Smooth muscle cell (in vitro differentiated cells): ENCODE measurements at regions not wholly inside any gene's neighbourhood (a gene's known extent, or its start where the extent isn't known, plus 50 kb on each side); places are given as distances from the start of the nearest gene placed in this dataset.

ENCODE experiments used
- DNase-seq: peaks from one replicate; lab custom pipeline; 2025; ENCODE audit not compliant: unreplicated experiment; lab: John Stamatoyannopoulos, UW
- H2AFZ ChIP-seq: fragments of 200-600 bp; sonication (generic); 2 replicates; pipeline ENCODE4 v1.6.0; 2016; ENCODE audit warnings: antibody characterized with exemption, low read depth, mild to moderate bottlenecking
- H3F3A ChIP-seq: fragments of 200-600 bp; sonication (generic); 2 replicates; pipeline ENCODE4 v1.6.0; 2017; ENCODE audit warnings: antibody characterized with exemption, low read depth
- H3K27ac ChIP-seq: fragments of 200-600 bp; sonication (generic); 2 replicates; pipeline ENCODE4 v1.5.1; 2016; ENCODE audit warnings: low read depth, mild to moderate bottlenecking
- H3K27me3 ChIP-seq: fragments of 200-600 bp; sonication (generic); 2 replicates; pipeline ENCODE4 v1.6.1; 2016; ENCODE audit warnings: low read depth, mild to moderate bottlenecking
- H3K36me3 ChIP-seq: fragments of 200-600 bp; sonication (generic); 2 replicates; pipeline ENCODE4 v1.5.1; 2016; ENCODE audit warnings: low read depth
- H3K4me1 ChIP-seq: fragments of 200-600 bp; sonication (generic); 2 replicates; pipeline ENCODE4 v1.5.1; 2016; ENCODE audit warnings: low read depth
- H3K4me2 ChIP-seq: fragments of 200-600 bp; sonication (generic); 2 replicates; pipeline ENCODE4 v1.6.0; 2016; ENCODE audit warnings: mild to moderate bottlenecking
- H3K4me3 ChIP-seq: fragments of 200-600 bp; sonication (generic); 2 replicates; pipeline ENCODE4 v1.5.1; 2016; ENCODE audit warnings: mild to moderate bottlenecking
- H3K79me2 ChIP-seq: fragments of 200-600 bp; sonication (generic); 2 replicates; pipeline ENCODE4 v1.6.0; 2016; ENCODE audit warnings: low read depth, mild to moderate bottlenecking
- H3K9ac ChIP-seq: fragments of 200-600 bp; sonication (generic); 2 replicates; pipeline ENCODE4 v1.6.0; 2016; ENCODE audit warnings: low read depth
- H3K9me3 ChIP-seq: fragments of 200-600 bp; sonication (generic); replicated peaks from 2 replicates; pipeline ENCODE4 v1.5.1; 2016; ENCODE audit warnings: low read depth
- H4K20me1 ChIP-seq: fragments of 200-600 bp; sonication (generic); 2 replicates; pipeline ENCODE4 v1.6.0; 2016; ENCODE audit warnings: low read depth
- CTCF ChIP-seq: fragments of 200-600 bp; sonication (generic); IDR thresholded peaks from 2 replicates; pipeline ENCODE4 v1.5.1; 2017; ENCODE audit warnings: borderline replicate concordance, mild to moderate bottlenecking, antibody characterized with exemption; ENCODE audit not compliant: insufficient read depth, poor library complexity, severe bottlenecking
- WGBS: methylation state at CpG from one replicate; pipeline ENCODE4 v1.1.7; 2016; ENCODE audit warnings: low lambda C conversion rate; 5-methylcytosine and 5-hydroxymethylcytosine counted together

- Histone ChIP-seq H3F3A (no peaks in the 10 kb centered on the region), H3K4me2 (no peak overlapping the region), H3K4me1 (peaks cover 18% of the 10 kb centered on the region), H3K79me2 (no peaks in the 10 kb centered on the region), H3K9ac (no peak overlapping the region), H2AFZ (peak overlapping the region; percentile 39), H3K9me3 (no peaks in the 10 kb centered on the region), H3K27me3 (no peaks in the 10 kb centered on the region), H3K27ac (no peak overlapping the region), H3K36me3 (no peaks in the 10 kb centered on the region), H4K20me1 (no peaks in the 10 kb centered on the region), H3K4me3 (no peak overlapping the region)
- WGBS, result 47% methylated on average over 7 of the region's 7 CpGs
- DNase-seq, result no peak
- TF ChIP-seq CTCF, result no peak
Measured at GRCh38 chr17:71830866-71831265, 290.0 kb upstream of the SOX9 start.

GRCh38 chr17:71842986-71843385, 277.8 kb upstream of the SOX9 start:
- WGBS, result 99% methylated on average over 3 of the region's 3 CpGs
- no peak for TF ChIP-seq CTCF
- H3K27me3 ChIP-seq, result no peaks in the 10 kb centered on the region
- no peak overlapping the region for H3K27ac ChIP-seq
- no peak overlapping the region for H2AFZ ChIP-seq
- H3K4me3 ChIP-seq, result no peak overlapping the region
- no peak overlapping the region for H3K9ac ChIP-seq
- no peak for DNase-seq
- no peak overlapping the region for H3K4me2 ChIP-seq
- H3K4me1 ChIP-seq, result no peaks in the 10 kb centered on the region
- no peaks in the 10 kb centered on the region for H3F3A ChIP-seq
- no peaks in the 10 kb centered on the region for H4K20me1 ChIP-seq
- no peaks in the 10 kb centered on the region for H3K9me3 ChIP-seq
- H3K36me3 ChIP-seq, result no peaks in the 10 kb centered on the region
- H3K79me2 ChIP-seq, result no peaks in the 10 kb centered on the region

- Histone ChIP-seq H2AFZ (no peak overlapping the region), H3K9me3 (no peaks in the 10 kb centered on the region), H3K4me2 (no peak overlapping the region), H3K27ac (no peak overlapping the region), H4K20me1 (no peaks in the 10 kb centered on the region), H3K4me3 (no peak overlapping the region), H3K4me1 (no peaks in the 10 kb centered on the region), H3K27me3 (no peaks in the 10 kb centered on the region), H3K9ac (no peak overlapping the region), H3F3A (no peaks in the 10 kb centered on the region), H3K36me3 (no peaks in the 10 kb centered on the region), H3K79me2 (no peaks in the 10 kb centered on the region)
- TF ChIP-seq CTCF, result no peak
- no peak for DNase-seq
- 100% methylated on average over 2 of the region's 2 CpGs for WGBS
Measured at GRCh38 chr17:71845337-71845736, 275.5 kb upstream of the SOX9 start.

GRCh38 chr17:71846561-71847110, 274.2 kb upstream of the SOX9 start:
- H3K4me3 ChIP-seq, result no peak overlapping the region
- H3K4me1 ChIP-seq, result no peaks in the 10 kb centered on the region
- WGBS, result 90% methylated on average over 8 of the region's 8 CpGs
- H3K27me3 ChIP-seq, result no peaks in the 10 kb centered on the region
- TF ChIP-seq CTCF, result no peak
- no peak overlapping the region for H3K27ac ChIP-seq
- H3K9ac ChIP-seq, result no peak overlapping the region
- no peak overlapping the region for H3K4me2 ChIP-seq
- H3K9me3 ChIP-seq, result no peaks in the 10 kb centered on the region
- DNase-seq, result no peak
- no peaks in the 10 kb centered on the region for H3F3A ChIP-seq
- H3K79me2 ChIP-seq, result no peaks in the 10 kb centered on the region
- H3K36me3 ChIP-seq, result no peaks in the 10 kb centered on the region
- no peaks in the 10 kb centered on the region for H4K20me1 ChIP-seq
- no peak overlapping the region for H2AFZ ChIP-seq
